Fibroblast of the aortic adventitia (primary cell): ENCODE measurements at regions not wholly inside any gene's neighbourhood (a gene's known extent, or its start where the extent isn't known, plus 50 kb on each side); places are given as distances from the start of the nearest gene placed in this dataset.

Source experiments
- DNase-seq: peaks from one replicate; pipeline ENCODE4 v3.0.0-alpha.2; 2010; ENCODE audit warnings: low read depth
- H3K4me3 ChIP-seq: 2 replicates; pipeline ENCODE4 v1.5.1; 2011; ENCODE audit warnings: low read depth, mild to moderate bottlenecking, control low read depth, low read length, moderate library complexity
- CTCF ChIP-seq: IDR thresholded peaks from 2 replicates; pipeline ENCODE4 v1.5.1; 2011; ENCODE audit warnings: mild to moderate bottlenecking, low read length, control low read depth, inconsistent platforms; ENCODE audit not compliant: insufficient read depth

GRCh38 chr6:134850721-134851305 lies 99.1 kb downstream of the ALDH8A1 start:
- no peak overlapping the region for H3K4me3 ChIP-seq
- DNase-seq: no peak
- TF ChIP-seq CTCF: no peak

GRCh38 chr6:134849920-134850447 lies 99.9 kb downstream of the ALDH8A1 start:
- no peak for DNase-seq
- no peak overlapping the region for H3K4me3 ChIP-seq
- TF ChIP-seq CTCF: no peak

- TF ChIP-seq CTCF: no peak
- DNase-seq: no peak
- no peak overlapping the region for H3K4me3 ChIP-seq
Observed at GRCh38 chr6:134848076-134848475, 101.8 kb downstream of the ALDH8A1 start.

GRCh38 chr6:134846865-134847264 lies 103.0 kb downstream of the ALDH8A1 start:
- no peak overlapping the region for H3K4me3 ChIP-seq
- DNase-seq: no peak
- TF ChIP-seq CTCF: no peak

- TF ChIP-seq CTCF: no peak
- H3K4me3 ChIP-seq: no peak overlapping the region
- DNase-seq: no peak
Observed at GRCh38 chr6:134846031-134846430, 103.9 kb downstream of the ALDH8A1 start.

GRCh38 chr6:134844120-134844519 lies 105.8 kb downstream of the ALDH8A1 start:
- DNase-seq: no peak
- no peak overlapping the region for H3K4me3 ChIP-seq
- TF ChIP-seq CTCF: no peak
